22Rv1 (cell line): ENCODE measurements at regions not wholly inside any gene's neighbourhood (a gene's known extent, or its start where the extent isn't known, plus 50 kb on each side); places are given as distances from the start of the nearest gene placed in this dataset.

Experiments used
- H3K27ac ChIP-seq: fragments of 450-650 bp; 2 replicates; pipeline ENCODE4 v1.5.1; 2017
- CTCF ChIP-seq: fragments of 450-650 bp; IDR thresholded peaks from 2 replicates; pipeline ENCODE4 v1.5.1; 2017; ENCODE audit warnings: mild to moderate bottlenecking
- ZFX ChIP-seq: fragments of 450-650 bp; IDR thresholded peaks from 2 replicates; pipeline ENCODE4 v1.6.1; 2017; ENCODE audit warnings: antibody characterized with exemption, borderline replicate concordance

GRCh38 chr11:119809346-119809745 is 80.3 kb upstream of the NECTIN1 start:
- TF ChIP-seq CTCF (no peak), ZFX (no peak)
- no peak overlapping the region for H3K27ac ChIP-seq

DNA sequence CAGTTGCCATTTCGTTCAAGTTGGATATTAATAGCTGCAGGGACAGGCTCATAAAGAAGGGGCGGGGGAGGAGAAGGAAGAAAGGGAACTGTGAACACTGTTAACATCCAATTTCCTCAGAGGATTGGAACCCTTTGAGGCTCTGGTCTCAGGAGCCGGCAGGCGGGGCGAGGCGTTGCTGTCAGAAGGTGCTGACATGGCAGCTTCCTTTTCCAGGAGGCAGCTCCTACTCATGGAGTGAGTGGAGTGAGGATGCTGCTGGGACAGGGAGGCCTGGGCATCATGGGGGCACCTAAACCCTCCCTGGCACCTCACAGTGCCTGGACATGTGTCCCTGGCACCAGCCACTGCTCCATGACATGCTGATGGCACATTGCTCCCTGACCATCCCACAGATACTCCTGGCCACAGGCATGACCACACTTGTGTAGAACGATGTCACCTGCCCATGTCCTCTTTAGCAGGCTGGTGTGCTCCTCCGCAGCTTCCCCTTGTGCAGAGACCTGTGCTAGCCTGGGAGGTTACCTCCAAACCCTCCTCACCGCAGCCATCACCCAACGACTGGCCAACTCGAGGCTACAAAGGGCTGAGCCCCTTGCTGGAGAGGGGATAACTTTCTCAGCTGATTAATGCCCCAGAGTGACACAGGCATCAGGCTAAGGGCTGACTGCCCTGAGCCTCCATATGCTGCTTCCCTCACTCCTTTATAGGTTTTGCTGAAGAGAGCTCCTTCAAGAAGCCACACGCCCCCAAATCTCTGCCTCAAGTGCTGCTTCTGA is 79.6 kb upstream of the NECTIN1 start:
- H3K27ac ChIP-seq: no peak overlapping the region
- no peak for TF ChIP-seq ZFX
- TF ChIP-seq CTCF: no peak

- TF ChIP-seq CTCF: no peak
- TF ChIP-seq ZFX: no peak
- H3K27ac ChIP-seq: no peak overlapping the region
Observed at GRCh38 chr11:119807841-119808240, 78.8 kb upstream of the NECTIN1 start.

DNA sequence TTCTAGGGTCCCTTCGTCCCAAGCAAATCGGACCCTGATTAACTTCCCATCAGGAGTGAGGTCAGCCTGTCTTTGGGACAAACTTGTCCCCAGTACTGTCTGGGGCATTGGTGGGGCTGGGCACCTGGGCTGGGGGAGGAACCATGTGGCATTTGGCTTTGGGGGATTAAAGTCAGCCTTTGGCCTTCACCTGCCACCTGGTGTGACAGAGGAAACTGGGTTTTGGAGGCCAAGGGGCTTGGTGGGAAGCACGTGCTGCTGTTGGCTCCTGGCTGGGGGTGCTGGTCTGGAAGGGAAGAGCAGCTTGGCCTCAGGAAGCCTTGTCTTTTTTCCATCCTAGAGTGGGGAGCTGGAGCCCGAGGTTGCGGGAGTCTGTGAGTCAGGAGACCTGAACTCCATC is 78.4 kb upstream of the NECTIN1 start:
- TF ChIP-seq CTCF: no peak
- no peak for TF ChIP-seq ZFX

DNA sequence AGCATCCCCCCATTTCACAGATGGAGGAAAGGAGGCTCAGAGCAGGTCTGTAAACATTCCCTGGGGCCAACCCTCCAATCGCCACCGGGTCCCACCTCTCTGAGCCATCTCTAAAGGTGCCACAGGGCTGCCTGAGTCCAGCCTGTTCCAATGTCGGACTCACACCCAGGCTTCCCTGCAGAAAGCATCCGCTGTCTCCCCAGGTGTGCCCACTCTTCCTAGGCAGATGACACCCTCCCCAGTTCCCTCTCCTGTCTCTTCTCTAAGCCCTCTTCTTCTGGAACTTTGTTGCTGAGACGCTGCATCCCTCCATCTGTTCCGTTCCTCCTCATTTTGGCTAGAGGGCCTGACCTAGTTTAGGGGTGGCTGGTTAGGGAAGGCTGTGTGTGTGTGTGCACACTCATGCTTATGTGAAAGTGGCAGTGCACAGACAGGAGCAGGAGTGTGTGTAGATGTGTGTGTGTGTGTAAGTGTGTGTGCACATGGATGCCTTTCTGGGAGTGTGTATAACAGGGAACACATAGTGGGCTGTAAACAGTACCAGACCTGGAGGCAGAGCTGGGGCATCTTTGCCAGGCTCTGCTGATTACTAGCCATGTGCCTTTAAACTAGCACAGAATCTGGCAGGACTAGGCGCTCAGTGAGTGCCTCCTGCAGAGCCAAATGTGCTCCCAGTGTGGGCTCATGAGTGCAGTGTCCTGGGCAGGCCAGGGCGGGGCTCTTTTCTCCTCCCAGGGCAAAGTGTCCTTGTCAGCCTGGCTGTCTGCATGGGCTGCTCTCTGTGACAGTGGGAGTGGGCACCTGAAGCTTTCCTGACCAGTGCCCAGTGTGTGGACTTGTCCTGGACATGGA is 77.3 kb upstream of the NECTIN1 start:
- H3K27ac ChIP-seq: no peak overlapping the region
- TF ChIP-seq ZFX: no peak
- TF ChIP-seq CTCF: no peak

More for the DNA sequence above, 78.4 kb upstream of the NECTIN1 start:
- no peak overlapping the region for H3K27ac ChIP-seq

GRCh38 chr11:119805663-119806062 is 76.7 kb upstream of the NECTIN1 start:
- no peak overlapping the region for H3K27ac ChIP-seq
- no peak for TF ChIP-seq ZFX
- TF ChIP-seq CTCF: no peak

DNA sequence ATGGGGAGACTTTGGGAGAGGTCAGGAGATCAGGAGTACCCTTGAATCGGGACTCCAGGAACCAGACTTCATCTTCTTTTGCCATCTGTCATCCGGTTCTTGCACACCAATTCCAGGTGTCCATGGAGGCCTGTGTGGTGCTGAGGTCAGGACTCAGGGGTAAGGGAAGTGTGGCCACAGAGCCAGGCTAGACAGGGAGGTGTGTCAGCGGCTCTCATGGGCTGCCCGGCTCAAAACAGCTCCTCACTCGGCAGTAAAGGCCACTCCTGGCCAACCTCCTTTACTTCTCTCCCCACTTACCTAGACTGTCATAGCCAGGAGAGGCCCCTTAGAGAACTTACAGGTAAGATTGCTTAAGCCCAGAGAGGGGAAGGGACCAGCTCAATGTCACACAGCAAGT is 75.7 kb upstream of the NECTIN1 start:
- no peak overlapping the region for H3K27ac ChIP-seq
- TF ChIP-seq CTCF: no peak
- TF ChIP-seq ZFX: no peak
